COLO668 (cell line): ENCODE measurements at regions not wholly inside any gene's neighbourhood (a gene's known extent, or its start where the extent isn't known, plus 50 kb on each side); places are given as distances from the start of the nearest gene placed in this dataset.

ENCODE experiments used
- DNase-seq: peaks from one replicate; lab custom pipeline; 2025; ENCODE audit not compliant: unreplicated experiment; lab: John Stamatoyannopoulos, UW

DNA sequence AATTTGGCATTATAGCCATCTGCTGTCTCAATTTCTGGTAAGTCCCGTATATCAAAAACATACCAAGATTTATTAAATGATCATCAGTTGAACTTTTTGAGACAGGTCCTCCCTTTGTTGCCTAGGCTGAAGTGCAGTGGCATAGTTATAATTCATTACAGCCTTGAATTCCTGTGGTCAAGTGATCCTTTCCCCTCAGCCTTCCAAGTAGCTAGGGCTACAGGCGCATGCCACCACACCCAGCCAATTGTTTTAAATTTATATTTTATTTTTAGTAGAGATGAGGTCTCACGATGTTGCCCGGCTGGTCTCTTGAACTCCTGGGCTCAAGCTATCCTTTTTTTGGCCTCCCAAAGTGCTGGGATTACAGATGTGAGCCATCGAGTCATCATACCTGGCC is 418.9 kb downstream of the ARHGEF28 start:
- no peak for DNase-seq

DNA sequence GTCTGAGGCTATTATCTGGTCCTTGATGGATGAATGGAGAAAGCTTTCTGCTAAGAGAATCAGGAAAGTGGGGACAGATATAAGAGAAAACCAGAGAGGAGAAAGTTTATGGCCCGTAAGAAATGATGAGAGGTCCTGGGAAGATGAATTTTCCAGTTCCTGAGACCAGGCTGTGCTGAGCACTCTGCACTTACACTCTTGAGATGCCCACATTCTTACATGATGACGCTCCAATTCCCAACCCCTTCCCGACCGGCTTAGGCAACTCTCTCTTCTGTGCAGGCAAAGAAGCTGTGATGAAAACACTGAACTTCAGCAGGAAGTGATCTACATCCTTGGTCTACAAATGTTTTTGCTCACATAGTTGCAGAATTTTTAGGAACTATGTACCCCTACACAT is 417.0 kb downstream of the ARHGEF28 start:
- no peak for DNase-seq

GRCh38 chr5:74042559-74042958 is 416.6 kb downstream of the ARHGEF28 start:
- DNase-seq = no peak

- DNase-seq = no peak
Observed at GRCh38 chr5:74041913-74042312, 415.9 kb downstream of the ARHGEF28 start.

DNA sequence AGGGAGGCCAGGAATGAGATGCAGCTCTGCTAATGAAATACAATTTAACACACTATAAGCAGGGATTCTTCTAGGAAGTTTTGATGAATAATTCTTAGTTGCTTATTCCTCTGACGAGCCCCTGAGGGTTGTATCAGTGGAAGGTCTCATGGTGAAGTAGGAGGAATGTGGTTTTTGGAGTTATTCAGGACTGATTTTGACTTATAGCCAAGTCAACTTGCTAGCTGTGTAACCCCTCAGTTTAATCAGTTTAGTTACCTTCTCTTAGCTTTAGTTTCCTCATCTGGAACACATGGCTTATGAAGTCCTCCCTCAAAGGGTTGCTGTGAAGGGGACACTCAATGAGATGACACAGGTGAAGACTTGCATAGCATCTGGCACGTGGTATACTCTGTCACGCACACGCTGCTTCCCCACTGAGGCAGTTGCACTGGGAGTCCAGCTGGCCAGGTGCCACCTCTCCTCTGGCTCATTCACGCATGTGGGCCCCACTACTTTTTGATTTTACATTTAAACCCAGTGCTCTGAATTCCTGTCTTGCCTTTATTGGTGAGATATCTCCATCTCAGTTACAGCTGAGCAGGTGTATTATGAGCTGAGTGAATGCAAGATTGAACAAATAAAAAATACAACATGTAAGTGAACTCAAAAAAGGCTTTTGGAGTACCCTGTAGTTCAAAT is 415.0 kb downstream of the ARHGEF28 start:
- DNase-seq = peak; percentile 21

DNA sequence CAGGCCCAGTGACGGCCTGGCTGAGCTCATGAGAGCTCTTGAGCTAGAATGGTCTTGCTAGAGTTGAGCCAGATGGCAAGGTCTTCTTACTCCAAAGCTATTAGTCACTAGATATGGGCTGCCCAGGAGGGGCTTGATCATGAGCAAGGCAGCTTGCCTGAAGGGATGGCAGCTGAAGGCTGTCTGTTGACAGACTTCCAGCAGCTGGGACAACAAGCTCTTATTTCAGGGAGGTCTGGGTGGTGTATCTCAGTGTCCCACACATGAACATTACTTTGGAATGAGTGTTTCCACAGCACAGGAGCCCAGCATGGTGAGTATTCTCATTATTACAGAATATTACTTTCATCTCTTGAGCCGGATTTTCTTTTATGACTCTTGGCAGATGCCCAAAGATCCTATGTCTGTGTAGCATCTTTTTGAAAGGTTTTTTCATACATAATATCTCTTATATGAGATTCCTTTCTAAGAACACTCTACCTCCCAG is 414.1 kb downstream of the ARHGEF28 start:
- DNase-seq = peak; percentile 49

DNA sequence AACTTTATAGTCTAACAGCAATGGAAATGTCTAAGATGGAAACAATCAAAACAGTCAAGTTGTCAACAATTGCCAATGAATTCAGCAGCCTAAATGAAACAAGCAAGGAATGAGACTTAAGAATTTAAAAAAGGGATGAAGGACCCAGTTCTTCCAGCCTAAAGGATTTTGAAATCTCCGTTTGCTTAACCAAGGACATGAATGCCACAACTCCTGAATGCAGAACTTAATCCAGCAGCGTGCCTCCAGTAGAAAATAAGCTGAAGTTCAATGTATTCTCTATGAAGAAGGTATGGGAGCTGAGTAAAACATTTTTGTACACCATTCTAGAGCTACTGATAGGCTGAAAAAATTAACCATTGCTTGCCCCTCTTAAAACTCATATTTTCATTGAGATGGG is 411.3 kb downstream of the ARHGEF28 start:
- DNase-seq = no peak

DNA sequence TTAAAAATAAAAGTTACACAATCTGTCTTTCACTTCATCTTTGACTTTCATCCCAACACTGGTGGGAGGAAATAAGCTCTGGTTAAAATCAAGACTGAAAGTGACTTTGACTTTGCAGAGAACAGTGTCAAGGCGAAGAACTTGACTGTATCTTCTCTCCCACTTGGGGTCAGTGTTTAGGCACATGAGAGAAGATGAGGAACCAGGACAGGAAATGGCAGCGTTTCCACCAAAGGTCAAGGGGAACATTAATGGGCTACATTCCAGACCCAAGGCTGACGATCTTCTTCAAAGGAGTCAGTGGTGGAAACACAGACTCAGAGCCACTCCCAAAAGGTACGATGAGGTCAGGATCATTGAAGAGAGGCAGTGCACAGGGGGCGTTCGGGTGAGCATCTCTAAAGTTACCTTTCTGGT is 409.5 kb downstream of the ARHGEF28 start:
- DNase-seq = no peak

DNA sequence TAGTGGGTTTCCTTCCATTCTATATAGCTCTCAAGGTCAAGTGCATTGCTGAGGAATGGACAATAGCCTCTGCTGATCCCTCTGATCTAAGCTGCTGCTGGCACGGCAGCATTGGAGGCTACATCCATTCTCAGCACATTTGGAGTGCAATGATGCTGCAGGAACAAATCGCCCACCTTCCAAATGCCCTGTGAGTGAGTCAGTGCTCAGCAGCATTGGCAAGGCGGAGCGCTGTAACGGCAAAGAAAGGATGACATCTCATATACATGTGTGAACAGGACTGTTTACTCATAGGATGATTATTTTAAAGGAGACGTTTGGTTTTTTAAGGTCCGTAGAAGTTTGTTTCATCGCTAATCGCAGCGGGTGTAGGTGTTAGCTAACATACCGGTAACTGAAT is 408.7 kb downstream of the ARHGEF28 start:
- no peak for DNase-seq

DNA sequence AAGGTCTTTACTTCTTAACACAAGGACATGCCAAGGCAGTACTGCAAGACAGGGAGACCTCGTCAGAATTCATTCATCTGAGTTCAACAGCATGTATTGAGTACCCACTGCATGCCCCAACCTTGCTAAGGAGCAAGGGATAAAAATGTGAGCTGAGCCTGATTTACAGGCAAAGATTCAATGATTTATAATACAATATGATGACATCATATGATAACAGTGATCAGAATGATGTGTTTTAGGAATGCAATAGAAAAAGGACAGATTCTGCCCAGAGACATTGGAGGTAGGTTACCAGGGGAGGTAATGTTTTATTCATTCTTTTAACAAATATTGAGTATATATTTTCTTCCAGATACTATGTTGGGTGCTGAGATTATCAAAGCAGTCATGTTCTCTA is 406.6 kb downstream of the ARHGEF28 start:
- no peak for DNase-seq

GRCh38 chr5:74031536-74031935 is 405.5 kb downstream of the ARHGEF28 start:
- DNase-seq = no peak

- DNase-seq = no peak
Observed at GRCh38 chr5:74030821-74031220, 404.8 kb downstream of the ARHGEF28 start.

- DNase-seq = no peak
Observed at GRCh38 chr5:74030371-74030770, 404.4 kb downstream of the ARHGEF28 start.

GRCh38 chr5:74028976-74029375 is 403.0 kb downstream of the ARHGEF28 start:
- DNase-seq = no peak

DNA sequence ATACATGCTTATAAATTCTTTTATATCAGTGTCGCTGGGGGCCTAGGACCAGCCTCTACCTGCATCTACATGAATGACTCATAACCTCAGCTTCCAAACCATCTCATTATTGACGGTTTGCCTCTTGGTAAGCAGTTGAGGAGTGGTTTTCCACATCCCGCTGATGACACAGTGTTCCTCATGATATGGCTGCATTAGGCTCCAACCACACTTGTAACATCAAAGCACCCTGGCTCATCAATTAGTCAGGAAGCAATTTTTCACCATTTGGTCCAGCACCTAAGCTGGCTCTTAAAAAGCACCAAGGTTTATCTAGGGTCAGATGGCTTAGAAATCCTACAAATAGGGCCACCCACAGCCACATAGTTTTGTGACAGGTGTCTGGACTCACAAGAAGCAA is 402.4 kb downstream of the ARHGEF28 start:
- DNase-seq = no peak

DNA sequence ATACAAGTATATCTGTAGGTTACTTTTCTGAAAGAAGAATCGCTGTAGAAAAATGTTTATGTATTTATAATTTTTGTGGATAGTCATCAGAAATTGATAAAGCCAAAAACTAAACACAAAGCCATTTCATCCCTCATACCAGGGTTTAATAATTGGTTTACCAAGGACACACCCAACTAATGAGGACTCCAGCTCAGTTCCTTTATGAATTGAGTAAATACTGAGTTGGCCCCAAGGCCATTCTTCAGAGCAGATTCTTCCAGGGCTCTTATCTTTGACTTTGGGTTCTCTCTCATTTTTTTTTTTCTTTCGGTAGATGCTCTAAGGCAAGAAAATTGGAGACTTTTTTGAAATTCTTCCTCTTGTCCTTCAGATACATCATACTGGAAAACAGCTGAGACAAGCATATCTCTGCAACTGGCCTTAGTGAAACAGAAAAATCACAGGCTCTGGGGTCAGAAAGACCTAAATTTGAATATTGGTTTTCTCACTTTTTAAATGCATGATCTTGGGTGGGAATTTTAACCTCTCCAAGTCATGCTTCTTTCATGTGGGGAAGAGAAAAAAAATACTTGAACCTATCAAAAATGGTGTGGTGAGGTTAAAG is 401.8 kb downstream of the ARHGEF28 start:
- DNase-seq = no peak

DNA sequence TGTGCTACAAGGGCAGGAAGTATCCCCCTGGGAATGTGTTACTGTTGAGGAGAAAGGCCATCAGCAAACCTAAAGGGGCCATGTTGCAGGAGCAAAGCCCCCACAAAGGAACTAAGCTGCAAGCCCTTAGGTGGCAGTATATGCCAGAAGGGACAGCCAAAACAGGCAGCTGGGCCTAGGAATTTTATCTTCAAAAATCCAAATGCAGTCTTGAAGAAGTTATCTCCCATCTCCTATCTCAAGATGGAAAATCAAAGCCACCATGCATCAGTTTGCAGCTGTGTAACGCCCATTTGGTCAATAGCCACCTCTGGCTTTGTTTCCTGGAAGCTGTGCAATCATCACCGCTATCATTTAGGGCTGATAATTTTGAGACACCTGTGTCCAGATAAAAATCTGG is 400.3 kb downstream of the ARHGEF28 start:
- no peak for DNase-seq

GRCh38 chr5:74021126-74021525 is 395.1 kb downstream of the ARHGEF28 start:
- DNase-seq = no peak

DNA sequence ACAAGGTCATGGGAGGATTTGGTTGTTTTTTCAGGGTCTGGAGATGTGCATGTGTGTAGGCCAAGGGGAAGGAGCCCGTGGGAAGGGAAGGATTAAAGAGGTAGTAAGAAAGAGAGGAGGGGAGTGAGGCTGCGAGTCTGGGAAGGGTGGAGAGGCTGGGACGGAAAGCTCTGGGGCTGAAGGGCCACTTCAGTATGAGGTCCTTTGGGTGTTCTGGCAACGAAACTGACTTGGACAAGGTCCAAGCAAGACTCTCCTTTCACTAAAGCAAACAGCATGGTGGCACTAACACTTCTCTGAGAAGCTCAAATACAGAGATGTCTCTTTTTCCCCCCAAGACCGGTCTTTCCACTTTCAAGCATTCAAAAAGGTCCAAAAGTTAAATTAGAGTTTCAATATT is 394.5 kb downstream of the ARHGEF28 start:
- no peak for DNase-seq

DNA sequence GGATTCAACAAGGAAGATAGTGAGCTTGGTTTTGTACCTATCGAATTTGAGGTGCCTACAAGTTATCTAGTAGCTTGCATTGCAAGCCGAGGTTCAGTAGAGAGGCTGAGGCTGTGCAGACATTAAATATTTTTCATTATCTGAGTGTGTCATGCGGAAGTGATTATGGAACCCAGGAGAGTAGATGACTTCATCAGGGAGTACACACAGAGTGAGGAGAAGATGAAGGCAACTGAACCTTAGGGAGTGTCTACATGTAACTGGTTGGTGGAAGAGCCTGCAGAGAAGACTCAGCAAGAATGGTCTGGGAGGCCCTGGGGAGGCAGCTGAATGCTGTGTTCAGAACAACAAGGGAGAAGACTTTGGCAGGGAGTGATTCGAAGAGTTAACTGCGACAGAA is 393.9 kb downstream of the ARHGEF28 start:
- no peak for DNase-seq

DNA sequence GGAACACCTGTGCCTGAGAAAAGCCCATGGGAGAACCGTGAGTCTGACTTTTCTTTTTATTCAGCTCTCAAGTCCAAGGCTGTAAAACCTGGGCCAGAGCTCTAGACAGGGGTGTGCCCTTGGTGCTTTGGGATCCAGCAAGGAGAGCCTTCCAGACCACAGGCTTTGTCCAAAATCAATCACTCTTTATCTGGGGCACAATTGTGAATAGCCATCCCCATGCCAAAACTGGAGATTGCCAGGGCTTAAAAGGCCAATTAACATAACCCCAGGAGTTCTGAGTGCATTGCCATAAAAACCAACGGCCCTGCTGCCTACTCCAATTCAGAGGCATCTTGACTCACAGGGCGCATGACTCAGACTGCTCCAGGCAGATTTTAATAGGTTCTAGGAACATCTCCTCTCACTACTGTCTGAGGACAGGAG is 391.8 kb downstream of the ARHGEF28 start:
- no peak for DNase-seq

DNA sequence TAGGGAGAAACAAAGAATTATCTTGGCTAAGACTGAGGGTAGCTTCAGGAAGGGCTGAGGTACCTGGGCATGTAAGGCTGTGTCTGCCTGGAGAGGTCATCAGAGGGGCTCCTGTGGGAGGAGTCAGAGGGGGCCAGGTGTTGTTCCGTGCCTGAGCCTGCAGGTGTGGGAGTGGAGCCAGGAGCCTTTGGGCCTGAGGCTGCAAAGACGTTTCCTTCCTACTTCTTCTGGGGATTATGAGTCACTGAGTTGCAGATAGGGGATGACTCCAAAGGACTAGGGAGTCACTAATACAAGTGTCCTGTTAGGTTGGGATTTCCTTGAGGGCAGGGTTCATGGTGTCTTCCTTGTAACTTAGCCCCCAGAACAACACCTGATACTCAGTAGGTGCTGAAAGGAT is 391.1 kb downstream of the ARHGEF28 start:
- DNase-seq = no peak

GRCh38 chr5:74016373-74016772 is 390.4 kb downstream of the ARHGEF28 start:
- no peak for DNase-seq
